Astrocyte (in vitro differentiated cells and primary cell): ENCODE measurements at regions not wholly inside any gene's neighbourhood (a gene's known extent, or its start where the extent isn't known, plus 50 kb on each side); places are given as distances from the start of the nearest gene placed in this dataset.

ENCODE experiments used
- DNase-seq: peaks from one replicate; pipeline ENCODE4 v3.0.0-alpha.2; 2010; ENCODE audit warnings: low read depth
- FAIRE-seq: peaks from 2 replicates; lab custom pipeline; 2011; peaks lifted over from hg19 to GRCh38; lab: Jason Lieb, UNC
- H2AFZ ChIP-seq: 2 replicates; pipeline ENCODE4 v1.6.0; 2012; ENCODE audit warnings: low read depth, low read length, inconsistent platforms
- H3K27ac ChIP-seq: 2 replicates; pipeline ENCODE4 v1.5.1; 2011; ENCODE audit warnings: low read depth, low read length, inconsistent platforms
- H3K27me3 ChIP-seq: 2 replicates; pipeline ENCODE4 v1.6.0; 2011; ENCODE audit warnings: low read length, inconsistent platforms; ENCODE audit not compliant: insufficient read depth
- H3K36me3 ChIP-seq: 2 replicates; pipeline ENCODE4 v1.5.1; 2011; ENCODE audit warnings: low read length, inconsistent platforms; ENCODE audit not compliant: insufficient read depth
- H3K4me1 ChIP-seq: 2 replicates; pipeline ENCODE4 v1.5.1; 2011; ENCODE audit warnings: low read length, inconsistent platforms; ENCODE audit not compliant: insufficient read depth
- H3K4me2 ChIP-seq: 2 replicates; pipeline ENCODE4 v1.6.0; 2012; ENCODE audit warnings: low read length, inconsistent platforms
- H3K4me3 ChIP-seq: 2 replicates; pipeline ENCODE4 v1.5.1; 2011; ENCODE audit warnings: low read depth, mild to moderate bottlenecking, low read length, inconsistent platforms; ENCODE audit not compliant: insufficient read depth
- H3K79me2 ChIP-seq: 2 replicates; pipeline ENCODE4 v1.6.0; 2012; ENCODE audit warnings: mild to moderate bottlenecking, low read length, inconsistent platforms; ENCODE audit not compliant: insufficient read depth
- H3K9ac ChIP-seq: 2 replicates; pipeline ENCODE4 v1.6.0; 2012; ENCODE audit warnings: mild to moderate bottlenecking, low read length, inconsistent platforms
- H3K9me3 ChIP-seq: 2 replicates; pipeline ENCODE4 v1.5.1; 2012; ENCODE audit warnings: low read depth, mild to moderate bottlenecking, low read length, inconsistent platforms; ENCODE audit not compliant: insufficient read depth
- H4K20me1 ChIP-seq: 2 replicates; pipeline ENCODE4 v1.6.0; 2012; ENCODE audit warnings: low read length, inconsistent platforms; ENCODE audit not compliant: insufficient read depth
- H3K27ac Mint-ChIP-seq: one replicate; pipeline ENCODE4 v1.8.0; 2021; ENCODE audit warnings: mild to moderate bottlenecking, mixed read lengths; ENCODE audit not compliant: unreplicated experiment
- H3K27me3 Mint-ChIP-seq: one replicate; pipeline ENCODE4 v1.8.0; 2021; ENCODE audit warnings: low read depth, mixed read lengths; ENCODE audit not compliant: unreplicated experiment
- H3K36me3 Mint-ChIP-seq: one replicate; pipeline ENCODE4 v1.8.0; 2021; ENCODE audit warnings: low read depth, mixed read lengths; ENCODE audit not compliant: unreplicated experiment
- H3K4me1 Mint-ChIP-seq: one replicate; pipeline ENCODE4 v1.8.0; 2021; ENCODE audit warnings: low read depth, mixed read lengths; ENCODE audit not compliant: unreplicated experiment
- H3K4me3 Mint-ChIP-seq: one replicate; pipeline ENCODE4 v1.8.0; 2021; ENCODE audit warnings: mild to moderate bottlenecking, moderate library complexity, mixed read lengths; ENCODE audit not compliant: unreplicated experiment
- H3K9me3 Mint-ChIP-seq: one replicate; pipeline ENCODE4 v1.8.0; 2021; ENCODE audit warnings: mild to moderate bottlenecking, mixed read lengths; ENCODE audit not compliant: unreplicated experiment
- EZH2 ChIP-seq: IDR thresholded peaks from 2 replicates; pipeline ENCODE4 v1.6.1; 2012; ENCODE audit warnings: mild to moderate bottlenecking, low read length, inconsistent platforms; ENCODE audit not compliant: insufficient read depth
- TF ChIP-seq, protein P1 (sequence below): IDR thresholded peaks from 2 replicates; pipeline ENCODE4 v1.5.1; 2011; ENCODE audit warnings: low read depth, mild to moderate bottlenecking, inconsistent platforms, low read length, moderate library complexity; ENCODE audit not compliant: insufficient read depth

GRCh38 chr5:175124251-175124813, 319.6 kb downstream of the DRD1 start:
- no peak overlapping the region for H3K4me2 ChIP-seq
- no peaks in the 10 kb centered on the region for H3K9me3 ChIP-seq
- H4K20me1 ChIP-seq: no peaks in the 10 kb centered on the region
- Mint-ChIP-seq H3K4me1 (peaks cover 10% of the 10 kb centered on the region), H3K9me3 (no peaks in the 10 kb centered on the region), H3K27ac (no peak overlapping the region), H3K36me3 (no peaks in the 10 kb centered on the region), H3K27me3 (no peaks in the 10 kb centered on the region), H3K4me3 (no peak overlapping the region)
- TF ChIP-seq, protein P1, sequence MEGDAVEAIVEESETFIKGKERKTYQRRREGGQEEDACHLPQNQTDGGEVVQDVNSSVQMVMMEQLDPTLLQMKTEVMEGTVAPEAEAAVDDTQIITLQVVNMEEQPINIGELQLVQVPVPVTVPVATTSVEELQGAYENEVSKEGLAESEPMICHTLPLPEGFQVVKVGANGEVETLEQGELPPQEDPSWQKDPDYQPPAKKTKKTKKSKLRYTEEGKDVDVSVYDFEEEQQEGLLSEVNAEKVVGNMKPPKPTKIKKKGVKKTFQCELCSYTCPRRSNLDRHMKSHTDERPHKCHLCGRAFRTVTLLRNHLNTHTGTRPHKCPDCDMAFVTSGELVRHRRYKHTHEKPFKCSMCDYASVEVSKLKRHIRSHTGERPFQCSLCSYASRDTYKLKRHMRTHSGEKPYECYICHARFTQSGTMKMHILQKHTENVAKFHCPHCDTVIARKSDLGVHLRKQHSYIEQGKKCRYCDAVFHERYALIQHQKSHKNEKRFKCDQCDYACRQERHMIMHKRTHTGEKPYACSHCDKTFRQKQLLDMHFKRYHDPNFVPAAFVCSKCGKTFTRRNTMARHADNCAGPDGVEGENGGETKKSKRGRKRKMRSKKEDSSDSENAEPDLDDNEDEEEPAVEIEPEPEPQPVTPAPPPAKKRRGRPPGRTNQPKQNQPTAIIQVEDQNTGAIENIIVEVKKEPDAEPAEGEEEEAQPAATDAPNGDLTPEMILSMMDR: no peak
- no peak for TF ChIP-seq EZH2
- H3K79me2 ChIP-seq: no peaks in the 10 kb centered on the region
- no peak overlapping the region for H3K4me3 ChIP-seq
- no peaks in the 10 kb centered on the region for H3K36me3 ChIP-seq
- H3K27ac ChIP-seq: no peak overlapping the region
- H3K27me3 ChIP-seq: no peaks in the 10 kb centered on the region
- H3K4me1 ChIP-seq: no peaks in the 10 kb centered on the region
- no peak for DNase-seq
- no peak overlapping the region for H3K9ac ChIP-seq
- FAIRE-seq: no peak
- no peak overlapping the region for H2AFZ ChIP-seq

DNA sequence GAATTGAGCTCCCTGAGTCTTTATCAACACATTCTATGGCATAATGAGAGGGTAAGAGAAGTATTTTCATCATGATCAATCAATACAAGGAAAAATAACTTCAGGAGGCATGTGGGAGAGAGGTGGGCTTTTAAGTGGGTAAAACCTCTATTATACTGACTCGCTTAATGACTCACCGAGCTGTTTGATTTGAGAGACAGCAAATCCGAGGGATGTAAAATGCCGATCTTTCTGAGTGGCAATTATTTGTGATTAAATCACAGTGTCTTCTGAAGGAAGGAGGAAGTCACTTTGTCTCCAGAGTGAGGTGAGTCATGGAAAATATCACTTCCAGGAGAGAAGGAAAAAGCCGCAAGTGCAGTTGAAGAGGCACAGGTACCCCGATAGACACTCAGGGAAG, 320.4 kb downstream of the DRD1 start:
- Histone ChIP-seq H3K27ac (no peak overlapping the region), H2AFZ (no peak overlapping the region), H3K9me3 (no peaks in the 10 kb centered on the region), H3K4me2 (no peak overlapping the region), H3K27me3 (no peaks in the 10 kb centered on the region), H3K4me1 (no peaks in the 10 kb centered on the region), H3K36me3 (no peaks in the 10 kb centered on the region), H4K20me1 (no peaks in the 10 kb centered on the region), H3K79me2 (no peaks in the 10 kb centered on the region), H3K9ac (no peak overlapping the region), H3K4me3 (no peak overlapping the region)
- Mint-ChIP-seq H3K9me3 (no peaks in the 10 kb centered on the region), H3K4me1 (peaks cover 10% of the 10 kb centered on the region), H3K36me3 (no peaks in the 10 kb centered on the region), H3K27ac (no peak overlapping the region), H3K27me3 (no peaks in the 10 kb centered on the region), H3K4me3 (no peak overlapping the region)
- no peak for DNase-seq
- FAIRE-seq: no peak
- TF ChIP-seq EZH2: no peak

DNA sequence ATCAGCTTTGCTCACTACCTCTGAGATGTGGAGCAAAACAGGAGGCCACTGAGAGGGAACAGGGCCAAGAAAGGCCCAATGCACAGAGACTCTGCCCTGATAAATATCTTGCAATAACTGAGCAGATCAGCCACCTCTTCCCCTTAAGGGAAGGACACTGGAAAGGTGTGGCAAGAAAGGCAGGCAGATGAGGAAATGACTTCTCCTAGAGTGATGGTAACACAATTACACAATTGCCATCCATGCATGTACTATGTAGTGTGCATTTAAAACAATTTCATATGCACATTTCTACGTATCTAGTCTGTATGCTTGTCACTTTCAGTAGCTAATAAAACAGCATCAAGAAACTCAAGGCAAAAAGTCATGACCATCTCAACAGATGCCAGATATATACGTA, 322.5 kb downstream of the DRD1 start:
- peaks cover 13% of the 10 kb centered on the region for H3K27me3 Mint-ChIP-seq
- H3K4me3 ChIP-seq: no peak overlapping the region
- no peaks in the 10 kb centered on the region for H3K36me3 ChIP-seq
- H3K27me3 ChIP-seq: no peaks in the 10 kb centered on the region
- H3K4me2 ChIP-seq: no peak overlapping the region
- FAIRE-seq (no peak), DNase-seq (no peak)
- no peak overlapping the region for H3K9ac ChIP-seq
- no peaks in the 10 kb centered on the region for H4K20me1 ChIP-seq
- no peaks in the 10 kb centered on the region for H3K36me3 Mint-ChIP-seq
- no peak for TF ChIP-seq EZH2
- TF ChIP-seq, protein P1: no peak
- no peaks in the 10 kb centered on the region for H3K9me3 ChIP-seq
- no peak overlapping the region for H3K27ac ChIP-seq
- peaks cover 10% of the 10 kb centered on the region for H3K4me1 Mint-ChIP-seq
- no peaks in the 10 kb centered on the region for H3K79me2 ChIP-seq
- H3K9me3 Mint-ChIP-seq: no peaks in the 10 kb centered on the region
- H3K4me1 ChIP-seq: no peaks in the 10 kb centered on the region
- no peak overlapping the region for H3K27ac Mint-ChIP-seq
- no peak overlapping the region for H2AFZ ChIP-seq
- no peak overlapping the region for H3K4me3 Mint-ChIP-seq
